NCI-H2107 treated with DMSO at 0.1 percent for 48 hours (cell line): ENCODE measurements at regions not wholly inside any gene's neighbourhood (a gene's known extent, or its start where the extent isn't known, plus 50 kb on each side); places are given as distances from the start of the nearest gene placed in this dataset.
A peak's percentile ranks its signal among the peaks of the same experiment; 100 is the strongest.

Source experiments
- DNase-seq: peaks from one replicate; lab custom pipeline; 2025; ENCODE audit not compliant: unreplicated experiment; lab: John Stamatoyannopoulos, UW

GRCh38 chr9:13372510-13372909 lies 93.0 kb upstream of the MPDZ start:
- no peak for DNase-seq

DNA sequence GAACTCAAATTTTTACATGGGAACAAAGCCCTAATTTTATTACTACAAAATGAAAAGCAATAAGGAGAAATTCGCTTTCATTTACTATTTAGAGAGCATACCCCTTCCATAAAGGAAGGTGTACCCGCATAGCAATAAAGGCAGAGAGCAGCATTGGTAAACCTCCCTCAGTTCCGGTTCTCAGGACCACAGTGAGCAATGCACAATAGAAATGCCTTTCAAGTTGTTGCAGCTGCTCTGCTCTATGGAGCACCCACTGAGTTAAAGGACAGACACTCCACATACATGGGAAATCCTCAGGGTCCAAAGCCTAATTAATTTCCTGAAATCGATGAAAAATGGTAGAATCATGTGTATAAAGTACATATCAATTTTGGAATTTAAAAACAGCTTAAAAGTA lies 89.9 kb upstream of the MPDZ start:
- DNase-seq, result peak; percentile 51

GRCh38 chr9:13367784-13368183 lies 88.3 kb upstream of the MPDZ start:
- DNase-seq, result no peak

GRCh38 chr9:13364271-13365000 lies 84.9 kb upstream of the MPDZ start:
- DNase-seq, result no peak

DNA sequence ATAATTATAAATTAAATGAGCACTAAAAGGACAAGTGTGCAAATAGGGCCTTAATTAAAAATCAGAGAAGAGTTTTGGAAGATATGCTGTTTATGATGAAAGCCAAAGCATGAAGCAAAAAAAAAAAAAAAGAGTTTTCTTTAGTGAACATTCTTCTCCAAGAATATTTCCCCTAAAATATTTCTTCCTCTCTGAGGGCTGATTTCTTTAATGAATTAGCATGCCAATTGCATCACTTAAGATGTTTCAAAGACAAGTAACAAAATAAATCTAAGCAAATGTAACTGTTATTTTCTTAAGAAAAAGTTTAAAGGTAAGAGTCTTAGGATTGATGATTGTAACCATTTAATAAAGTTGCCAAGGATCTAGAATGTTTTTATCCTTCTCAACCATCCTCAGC lies 81.6 kb upstream of the MPDZ start:
- DNase-seq, result no peak

- no peak for DNase-seq
Observed at GRCh38 chr9:13360188-13360587, 80.7 kb upstream of the MPDZ start.

GRCh38 chr9:13358128-13358527 lies 78.6 kb upstream of the MPDZ start:
- DNase-seq, result no peak

DNA sequence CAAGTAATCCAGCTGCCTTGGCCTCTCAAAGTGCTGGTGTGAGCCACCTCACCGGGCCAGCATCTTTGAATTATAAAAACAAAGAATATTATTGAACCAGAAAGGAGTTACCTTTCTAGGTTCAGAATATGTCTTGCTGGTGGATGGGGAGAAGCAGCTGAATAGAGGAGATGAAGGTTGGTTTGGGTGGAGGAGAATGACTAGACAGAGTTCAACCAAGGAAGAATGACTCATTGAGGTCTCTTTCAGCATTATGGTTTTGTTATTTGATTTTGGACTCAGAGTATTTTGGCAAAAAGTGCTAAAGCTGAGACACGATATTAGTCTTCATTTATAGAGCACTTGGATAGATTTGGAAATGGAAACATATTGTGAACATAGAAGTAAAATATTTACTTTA lies 75.2 kb upstream of the MPDZ start:
- DNase-seq, result no peak

DNA sequence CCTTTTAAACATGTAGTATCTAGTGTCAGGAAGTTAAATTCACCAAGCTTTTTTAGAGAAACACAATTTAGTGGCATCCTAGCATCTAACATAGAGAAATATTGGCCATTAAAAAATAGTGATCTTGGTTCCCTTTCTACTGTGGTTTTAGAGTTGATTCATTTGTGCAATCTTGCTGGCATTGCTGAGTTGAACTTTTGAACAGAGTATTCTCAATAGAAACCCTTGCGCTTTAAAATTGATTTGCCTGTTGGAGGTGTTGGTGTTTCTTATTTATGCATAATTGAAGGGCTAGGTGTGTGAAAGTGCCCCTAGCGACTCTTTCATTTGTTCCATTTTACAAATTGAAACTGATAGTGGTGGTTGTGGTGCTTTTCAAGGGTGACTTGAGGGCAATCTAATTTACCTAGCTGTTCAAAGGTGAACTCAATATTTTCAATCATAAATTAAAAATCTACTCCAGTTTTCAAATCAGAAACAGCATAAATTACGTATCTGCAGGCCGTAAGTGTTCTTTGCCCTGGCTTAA lies 73.0 kb upstream of the MPDZ start:
- no peak for DNase-seq

DNA sequence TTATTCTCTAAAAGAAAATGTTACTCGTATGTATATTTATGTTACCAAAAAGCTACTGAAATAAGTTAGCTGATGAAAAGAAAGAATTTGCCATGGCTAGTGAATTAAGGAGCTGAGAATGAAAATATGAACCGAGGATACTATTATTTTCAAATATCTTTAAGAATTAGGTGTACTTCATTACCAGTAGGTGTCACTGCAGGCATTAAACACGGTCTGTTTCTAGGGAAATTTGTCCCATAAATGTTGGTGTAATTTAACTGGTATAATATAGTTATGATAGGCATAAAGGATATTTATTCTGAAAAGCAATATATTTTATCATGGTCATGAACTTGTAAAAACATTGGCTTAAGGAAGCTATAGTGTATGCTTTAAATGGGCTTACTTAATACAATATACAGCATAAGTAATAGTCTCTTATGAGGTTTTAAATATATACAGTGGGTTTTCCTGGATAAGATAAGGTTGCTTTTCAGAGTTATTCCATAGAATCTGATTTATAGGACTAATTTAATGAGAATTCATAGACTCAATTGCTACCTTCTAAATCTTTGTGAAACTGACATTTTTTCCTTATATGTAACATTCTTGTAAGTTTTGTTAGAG lies 72.4 kb upstream of the MPDZ start:
- peak; percentile 33 for DNase-seq

- DNase-seq, result no peak
Observed at GRCh38 chr9:13332571-13332970, 53.1 kb upstream of the MPDZ start.

- no peak for DNase-seq
Observed at GRCh38 chr9:13331320-13331719, 51.8 kb upstream of the MPDZ start.

DNA sequence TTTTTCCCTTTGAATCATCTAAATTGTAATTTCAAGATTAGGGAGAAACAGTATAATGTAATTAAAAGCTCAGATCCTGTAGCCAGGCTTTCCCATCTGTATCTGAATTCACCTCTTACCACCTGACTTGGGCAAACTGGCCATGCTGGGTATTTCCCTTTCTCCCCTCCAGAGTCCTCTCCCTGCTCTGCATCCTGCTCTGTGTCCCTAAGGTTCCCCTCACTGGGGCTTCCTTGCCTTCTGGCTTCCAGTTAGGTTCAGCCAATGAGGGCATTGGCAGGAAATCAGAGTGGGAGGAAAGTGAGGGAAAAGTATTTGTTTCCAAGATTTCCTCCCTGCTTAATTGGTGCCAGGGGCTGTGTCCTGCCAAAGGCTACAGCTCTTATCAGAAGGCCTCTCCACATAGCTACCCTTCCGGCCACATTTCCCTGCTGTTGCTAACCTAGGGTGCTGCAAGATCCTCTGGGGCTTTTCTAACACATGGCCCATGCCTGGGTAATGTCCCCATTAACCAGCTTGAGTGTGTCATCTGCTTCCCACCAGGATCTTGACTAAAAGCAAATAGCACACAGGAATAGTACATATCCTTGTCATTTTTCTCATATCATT lies 51.0 kb upstream of the MPDZ start:
- DNase-seq, result no peak
